LNCaP clone FGC (cell line): ENCODE measurements at regions not wholly inside any gene's neighbourhood (a gene's known extent, or its start where the extent isn't known, plus 50 kb on each side); places are given as distances from the start of the nearest gene placed in this dataset.

Experiments used
- DNase-seq: peaks from one replicate; pipeline ENCODE4 v3.0.0-alpha.2; 2011; ENCODE audit warnings: low read depth
- H3K4me3 ChIP-seq: 2 replicates; pipeline ENCODE4 v1.5.1; 2011; ENCODE audit warnings: mild to moderate bottlenecking, low read depth, low read length, control low read depth
- CTCF ChIP-seq: IDR thresholded peaks from 2 replicates; pipeline ENCODE4 v1.5.1; 2012; ENCODE audit warnings: mild to moderate bottlenecking; ENCODE audit not compliant: control insufficient read depth, insufficient read depth; ENCODE audit errors: extremely low read depth

DNA sequence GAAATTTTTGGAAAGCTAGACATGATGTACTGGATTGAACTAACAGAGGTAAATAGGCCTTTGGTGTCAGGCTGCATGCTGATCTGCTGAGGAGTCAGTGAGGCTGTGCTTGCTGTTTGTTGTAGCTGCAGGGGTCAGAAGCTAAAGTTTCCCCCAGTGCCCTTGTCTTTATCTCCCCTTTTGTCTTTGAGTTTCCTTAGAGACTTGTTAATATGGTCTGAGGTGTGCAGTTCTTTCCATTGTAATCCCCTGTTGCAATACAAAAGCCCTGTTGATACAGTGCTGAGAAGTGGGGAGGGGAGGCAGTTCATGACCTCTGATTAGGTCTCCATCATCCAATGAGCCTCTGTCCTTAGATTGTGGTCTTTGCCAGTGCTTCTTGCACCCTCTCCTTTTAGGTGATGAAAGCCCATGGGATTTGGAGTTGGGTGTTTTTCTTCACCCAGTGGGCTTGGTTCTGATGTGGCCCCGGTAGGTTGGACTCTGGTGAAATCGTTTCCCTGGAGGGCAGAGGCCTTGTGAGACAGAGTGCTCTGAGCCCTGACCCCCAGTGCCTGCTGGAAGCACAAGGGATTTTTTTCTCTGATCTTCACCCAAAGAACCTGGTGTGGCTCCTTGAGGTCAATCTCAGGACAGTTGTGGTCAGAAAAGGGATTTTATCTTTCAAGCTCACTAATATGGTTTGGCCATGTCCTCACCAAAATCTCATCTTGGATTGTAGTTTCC is 163.1 kb downstream of the TMEM18 start:
- no peak for DNase-seq
- H3K4me3 ChIP-seq = no peak overlapping the region
- TF ChIP-seq CTCF = no peak

GRCh38 chr2:510839-511238 is 166.4 kb downstream of the TMEM18 start:
- no peak overlapping the region for H3K4me3 ChIP-seq
- no peak for TF ChIP-seq CTCF
- DNase-seq = no peak

DNA sequence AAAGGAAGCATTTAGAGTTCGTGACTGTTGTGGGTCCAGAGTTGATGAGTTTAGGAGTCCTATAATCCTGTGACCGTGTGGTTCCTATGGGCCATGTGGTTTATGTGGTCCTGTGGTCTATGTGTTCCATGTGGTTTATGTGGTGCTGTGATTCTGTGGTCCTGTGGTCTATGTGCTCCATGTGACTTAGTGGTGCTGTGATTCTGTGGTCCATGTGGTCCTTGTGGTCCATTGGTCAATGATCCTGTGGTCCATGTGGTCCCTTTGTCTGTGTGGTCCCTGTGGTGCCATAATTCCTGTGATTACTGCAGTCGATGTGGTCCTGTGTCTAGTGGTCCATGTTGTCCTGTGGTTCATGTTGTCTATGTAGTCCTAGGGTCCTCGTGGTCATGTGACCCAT is 167.3 kb downstream of the TMEM18 start:
- no peak overlapping the region for H3K4me3 ChIP-seq
- no peak for TF ChIP-seq CTCF
- DNase-seq = no peak

GRCh38 chr2:508121-508520 is 169.1 kb downstream of the TMEM18 start:
- no peak for DNase-seq
- no peak for TF ChIP-seq CTCF
- H3K4me3 ChIP-seq = no peak overlapping the region

GRCh38 chr2:506866-507265 is 170.3 kb downstream of the TMEM18 start:
- DNase-seq = no peak
- no peak for TF ChIP-seq CTCF
- H3K4me3 ChIP-seq = no peak overlapping the region

DNA sequence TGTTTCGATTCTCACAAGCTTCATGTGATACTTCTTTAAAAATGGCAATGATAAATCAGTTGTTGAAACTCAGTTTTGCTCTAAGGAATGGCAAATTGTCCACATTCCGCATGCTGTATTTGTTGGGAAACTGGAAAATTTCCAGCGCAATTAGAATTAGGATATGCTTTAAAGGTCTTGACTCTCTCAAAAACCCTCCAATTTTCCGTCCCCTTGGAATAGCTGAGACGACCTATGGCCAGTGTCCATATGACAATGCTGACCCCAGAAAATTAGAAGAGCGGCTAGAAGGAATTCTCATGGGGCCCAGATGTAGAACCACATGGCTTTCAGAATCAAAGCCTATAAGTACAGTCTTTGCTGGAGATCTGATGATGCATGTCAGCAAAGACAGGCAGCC is 170.8 kb downstream of the TMEM18 start:
- no peak for DNase-seq
- no peak for TF ChIP-seq CTCF
- H3K4me3 ChIP-seq = no peak overlapping the region

DNA sequence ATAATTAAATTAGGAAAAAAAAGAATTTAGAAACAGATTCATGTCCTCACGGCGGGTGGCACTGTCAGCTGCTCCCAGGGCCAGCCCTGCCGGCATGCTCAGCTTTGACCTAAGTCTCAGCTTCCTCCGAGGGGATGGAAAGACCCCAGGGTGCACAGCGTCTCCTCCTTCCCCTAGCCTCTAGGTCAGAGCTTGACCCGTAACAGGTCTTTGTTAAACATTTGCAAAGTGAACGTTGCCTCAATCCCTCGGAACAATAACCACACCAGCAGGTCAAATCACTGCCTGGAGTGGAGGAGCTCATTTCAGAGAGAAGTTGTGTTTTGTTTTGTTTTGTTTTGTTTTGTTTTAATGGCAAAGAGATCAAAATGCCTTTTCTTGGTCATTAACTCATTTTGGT is 171.3 kb downstream of the TMEM18 start:
- no peak for TF ChIP-seq CTCF

More for the DNA sequence above, 171.3 kb downstream of the TMEM18 start:
- DNase-seq = no peak
- no peak overlapping the region for H3K4me3 ChIP-seq
